ENCODE measurements at regions not wholly inside any gene's neighbourhood (a gene's known extent, or its start where the extent isn't known, plus 50 kb on each side); places are given as distances from the start of the nearest gene placed in this dataset.

DNA sequence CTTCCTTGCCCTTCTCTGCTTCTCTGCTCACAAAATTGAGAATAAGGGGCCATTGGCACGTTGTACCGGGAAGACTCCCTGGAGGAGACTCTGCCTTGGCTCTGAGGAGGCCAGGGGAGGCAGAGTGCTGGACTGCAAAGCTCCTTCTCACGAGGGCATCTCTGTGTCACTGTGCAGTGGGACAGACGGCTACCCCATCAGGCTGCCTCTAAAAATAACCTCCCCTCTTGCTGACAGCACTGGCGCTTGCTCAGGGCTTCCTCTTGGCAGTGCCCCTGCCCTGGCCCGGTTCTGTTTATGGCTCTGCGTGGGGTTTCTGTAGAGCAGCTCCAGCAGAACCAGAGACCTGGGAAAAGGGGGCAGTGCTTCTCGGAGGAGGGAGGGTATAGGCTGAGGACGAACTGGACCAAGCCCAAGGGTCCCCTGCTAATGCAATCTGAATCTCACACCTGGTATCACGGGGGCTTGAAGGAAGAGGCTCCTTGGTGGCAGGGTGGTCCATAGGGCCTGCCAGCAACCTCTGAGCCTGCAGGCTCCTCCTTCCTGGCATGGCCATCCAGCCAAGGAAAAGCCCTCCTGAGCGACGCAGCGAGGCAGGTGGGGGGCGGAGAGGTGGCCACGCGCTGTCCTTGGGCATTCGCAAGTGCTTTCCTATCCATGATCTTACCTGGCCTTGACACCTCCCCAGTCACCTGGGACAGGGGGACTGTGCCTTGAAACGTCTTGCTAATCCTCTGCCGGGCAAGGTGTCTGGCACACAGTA, 63.3 kb upstream of the TLE3 start:
- WGBS: 75% methylated on average over 19 of the region's 19 CpGs
- no peaks in the 10 kb centered on the region for H3K4me1 ChIP-seq (replicated peaks)
- no peak for DNase-seq (ENCODE audit: low spot score)
- intact Hi-C loops (cut with DNase I): no loop called here
- H3K4me3 ChIP-seq: no peak overlapping the region
- TF ChIP-seq, protein P1, sequence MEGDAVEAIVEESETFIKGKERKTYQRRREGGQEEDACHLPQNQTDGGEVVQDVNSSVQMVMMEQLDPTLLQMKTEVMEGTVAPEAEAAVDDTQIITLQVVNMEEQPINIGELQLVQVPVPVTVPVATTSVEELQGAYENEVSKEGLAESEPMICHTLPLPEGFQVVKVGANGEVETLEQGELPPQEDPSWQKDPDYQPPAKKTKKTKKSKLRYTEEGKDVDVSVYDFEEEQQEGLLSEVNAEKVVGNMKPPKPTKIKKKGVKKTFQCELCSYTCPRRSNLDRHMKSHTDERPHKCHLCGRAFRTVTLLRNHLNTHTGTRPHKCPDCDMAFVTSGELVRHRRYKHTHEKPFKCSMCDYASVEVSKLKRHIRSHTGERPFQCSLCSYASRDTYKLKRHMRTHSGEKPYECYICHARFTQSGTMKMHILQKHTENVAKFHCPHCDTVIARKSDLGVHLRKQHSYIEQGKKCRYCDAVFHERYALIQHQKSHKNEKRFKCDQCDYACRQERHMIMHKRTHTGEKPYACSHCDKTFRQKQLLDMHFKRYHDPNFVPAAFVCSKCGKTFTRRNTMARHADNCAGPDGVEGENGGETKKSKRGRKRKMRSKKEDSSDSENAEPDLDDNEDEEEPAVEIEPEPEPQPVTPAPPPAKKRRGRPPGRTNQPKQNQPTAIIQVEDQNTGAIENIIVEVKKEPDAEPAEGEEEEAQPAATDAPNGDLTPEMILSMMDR (IDR thresholded peaks at IDR 0.05): no peak
- TF ChIP-seq POLR2A (IDR thresholded peaks at IDR 0.05) (no peak), POLR2AphosphoS5 (IDR thresholded peaks at IDR 0.05) (no peak)
- no peak overlapping the region for H3K27ac ChIP-seq
- H3K9me3 ChIP-seq: no peaks in the 10 kb centered on the region
- H3K27me3 ChIP-seq (replicated peaks; ENCODE audit: insufficient read depth): no peaks in the 10 kb centered on the region
- H3K36me3 ChIP-seq: no peaks in the 10 kb centered on the region

DNA sequence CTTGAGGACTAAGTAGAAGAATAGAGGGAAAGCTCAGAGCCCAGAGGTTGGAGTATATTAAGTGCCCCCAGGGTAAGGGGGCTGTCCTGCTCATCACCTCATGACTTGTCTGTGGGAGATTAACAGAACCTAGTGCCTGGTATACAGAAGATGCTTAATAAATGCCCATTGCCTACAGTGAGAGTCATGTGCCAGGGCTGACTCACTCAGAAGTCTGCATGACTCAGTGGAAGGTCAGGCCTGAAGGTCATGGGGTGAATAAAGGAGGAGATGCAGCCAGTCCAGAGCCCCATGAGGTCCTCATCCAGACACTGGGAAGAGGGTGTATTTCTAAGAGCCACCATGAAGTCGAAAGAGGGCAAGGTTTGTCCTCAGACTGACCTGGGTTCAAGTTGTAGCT, 62.5 kb upstream of the TLE3 start:
- no peak for DNase-seq (ENCODE audit: low spot score)
- no peak for TF ChIP-seq POLR2AphosphoS5 (IDR thresholded peaks at IDR 0.05)
- TF ChIP-seq, protein P1 (IDR thresholded peaks at IDR 0.05): no peak
- TF ChIP-seq POLR2A (IDR thresholded peaks at IDR 0.05): no peak
- Histone ChIP-seq H3K9me3 (no peaks in the 10 kb centered on the region), H3K27me3 (replicated peaks; ENCODE audit: insufficient read depth) (no peaks in the 10 kb centered on the region), H3K36me3 (no peaks in the 10 kb centered on the region), H3K4me1 (replicated peaks) (no peaks in the 10 kb centered on the region), H3K4me3 (no peak overlapping the region), H3K27ac (no peak overlapping the region)
- intact Hi-C loops (cut with DNase I): no loop called here
- 27% methylated on average over 1 of the region's 1 CpG for WGBS

DNA sequence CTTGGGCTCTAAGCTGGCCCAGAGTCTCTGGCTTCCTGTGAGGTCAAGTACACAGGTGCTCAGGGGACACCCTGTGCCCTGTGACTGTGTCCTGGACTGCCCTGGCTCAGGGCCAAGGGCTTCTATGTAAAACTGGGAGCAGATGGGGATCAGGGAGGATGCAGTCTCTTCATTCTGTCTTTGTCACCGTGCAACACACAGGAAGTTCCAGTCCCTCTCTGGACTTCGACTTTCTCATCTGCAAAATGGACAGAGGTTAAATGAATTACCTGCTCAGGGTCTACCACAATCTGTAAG, 61.9 kb upstream of the TLE3 start:
- no peaks in the 10 kb centered on the region for H3K27me3 ChIP-seq (replicated peaks; ENCODE audit: insufficient read depth)
- TF ChIP-seq, protein P1 (IDR thresholded peaks at IDR 0.05): no peak
- no peaks in the 10 kb centered on the region for H3K9me3 ChIP-seq
- H3K36me3 ChIP-seq: no peaks in the 10 kb centered on the region
- DNase-seq (ENCODE audit: low spot score): no peak
- H3K4me3 ChIP-seq: no peak overlapping the region
- no peaks in the 10 kb centered on the region for H3K4me1 ChIP-seq (replicated peaks)
- WGBS: 85% methylated on average over 2 of the region's 2 CpGs
- intact Hi-C loops (cut with DNase I): no loop called here
- H3K27ac ChIP-seq: no peak overlapping the region

DNA sequence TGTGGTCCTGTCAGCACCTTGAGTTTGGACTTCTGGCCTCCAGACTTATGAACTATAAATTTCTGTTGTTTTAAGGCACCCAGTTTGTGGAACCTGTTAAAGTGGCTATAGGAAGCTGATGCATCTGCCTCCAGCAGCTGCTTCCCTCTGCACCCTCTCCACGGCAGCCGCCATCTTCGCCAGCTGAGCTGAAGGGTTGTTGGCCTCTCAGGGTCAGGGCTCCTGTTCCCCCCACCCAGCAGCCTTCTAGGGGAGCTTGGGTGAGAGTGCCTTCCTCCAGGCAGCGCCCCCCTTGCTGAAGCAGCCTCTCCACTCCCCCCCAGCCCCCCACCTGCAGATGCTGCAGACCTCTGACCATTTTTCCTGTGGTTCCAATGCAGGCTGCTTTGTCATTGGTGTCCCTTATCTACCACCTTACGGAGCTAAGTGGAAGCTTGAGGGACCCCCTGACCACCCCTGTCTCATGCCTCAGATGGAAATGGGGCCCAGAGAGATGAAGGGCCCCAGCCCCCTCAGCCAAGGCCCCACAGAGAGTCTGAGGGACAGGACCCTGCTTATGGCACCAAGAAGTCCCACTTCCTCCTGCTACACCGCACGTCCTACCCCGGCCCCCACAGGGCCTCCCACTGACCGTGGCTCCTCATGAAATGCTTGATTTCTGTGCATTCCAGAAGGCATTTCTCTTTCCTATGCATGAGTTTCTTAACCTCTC, 61.4 kb upstream of the TLE3 start:
- H3K27ac ChIP-seq: no peak overlapping the region
- TF ChIP-seq POLR2AphosphoS5 (IDR thresholded peaks at IDR 0.05) (no peak), POLR2A (IDR thresholded peaks at IDR 0.05) (no peak)
- TF ChIP-seq, protein P1 (IDR thresholded peaks at IDR 0.05): no peak
- no peak for DNase-seq (ENCODE audit: low spot score)
- intact Hi-C loops (cut with DNase I): no loop called here
- WGBS: 88% methylated on average over 9 of the region's 9 CpGs
- H3K27me3 ChIP-seq (replicated peaks; ENCODE audit: insufficient read depth): no peaks in the 10 kb centered on the region
- no peaks in the 10 kb centered on the region for H3K4me1 ChIP-seq (replicated peaks)
- no peaks in the 10 kb centered on the region for H3K9me3 ChIP-seq
- no peaks in the 10 kb centered on the region for H3K36me3 ChIP-seq
- no peak overlapping the region for H3K4me3 ChIP-seq

Data from prostate gland (tissue), 2 donors.